ENCODE measurements at regions not wholly inside any gene's neighbourhood (a gene's known extent, or its start where the extent isn't known, plus 50 kb on each side); places are given as distances from the start of the nearest gene placed in this dataset.

DNA sequence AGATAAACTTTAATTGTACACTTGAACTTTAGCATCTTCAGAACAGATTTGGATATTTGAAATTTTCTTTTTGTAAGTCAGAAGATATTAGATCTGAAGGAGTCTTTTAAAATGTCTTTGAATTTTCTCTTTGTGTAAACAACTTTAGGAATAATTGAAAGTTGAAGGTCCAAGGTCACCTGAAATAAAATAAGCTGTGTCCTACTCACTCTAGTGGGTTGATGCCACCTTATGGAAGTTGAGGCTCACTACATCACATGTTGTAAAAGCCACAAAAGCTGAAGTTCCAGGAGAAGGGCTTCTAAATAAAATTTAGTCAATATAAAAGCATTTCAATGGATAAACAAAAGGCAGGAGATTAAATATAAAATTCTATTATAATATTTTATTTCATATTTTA, 122.0 kb upstream of the ATXN7L3B start:
- DNase-seq: peak; percentile 26

DNA sequence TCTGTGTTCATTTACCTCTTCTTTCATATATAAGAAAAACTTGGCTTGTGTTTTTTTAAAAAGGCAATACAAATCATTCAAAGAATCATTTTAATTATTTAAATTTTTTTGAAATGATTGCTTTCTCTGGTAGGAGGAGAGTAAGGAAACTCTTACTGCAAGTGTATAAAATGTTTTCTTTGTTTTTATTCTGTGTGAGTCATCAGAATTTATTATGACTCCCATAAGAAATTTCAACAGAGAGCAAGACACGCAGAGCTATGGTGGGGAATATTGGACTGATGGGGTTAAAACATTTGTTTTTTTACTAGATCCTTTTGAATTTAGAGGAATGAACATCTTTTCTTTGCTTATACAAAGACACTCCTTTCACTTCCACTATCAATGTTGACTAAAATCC, 119.1 kb upstream of the ATXN7L3B start:
- no peak for DNase-seq

DNA sequence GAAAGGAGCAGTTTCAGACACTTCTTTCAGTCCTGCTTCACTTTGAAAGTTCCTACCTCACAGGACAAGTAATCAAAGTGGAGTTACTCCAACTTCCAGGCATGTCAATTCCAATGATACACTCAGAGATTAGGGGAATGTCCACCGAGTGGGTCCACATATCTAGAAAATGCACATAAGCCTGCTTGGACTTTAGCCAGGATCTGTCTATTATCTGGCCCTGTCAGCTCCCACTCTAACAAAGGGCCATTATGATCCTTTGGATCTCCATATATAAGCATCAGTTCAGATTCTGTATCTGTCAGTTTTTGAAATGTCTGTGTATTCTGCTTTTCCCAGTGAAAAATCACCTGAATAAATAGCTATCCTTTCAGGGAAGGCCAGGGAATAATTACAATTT, 112.9 kb upstream of the ATXN7L3B start:
- DNase-seq: no peak

DNA sequence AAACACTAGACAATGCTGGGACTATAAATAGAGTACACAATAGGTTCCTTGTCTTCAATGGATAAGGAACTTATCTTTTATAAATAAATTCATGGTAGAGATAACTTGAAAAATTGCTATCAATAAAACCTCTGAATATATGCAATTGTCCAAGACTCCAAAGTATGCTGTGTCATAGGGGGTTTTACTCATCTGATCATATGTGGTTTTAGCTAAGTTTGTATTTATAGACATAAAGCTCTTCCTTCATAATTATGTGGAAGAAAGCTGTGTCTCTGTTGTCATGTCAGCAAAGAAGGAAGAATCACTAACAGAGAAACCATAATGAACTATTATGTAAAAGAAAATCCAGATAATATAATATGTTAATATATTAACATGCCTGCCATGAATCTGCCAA, 111.5 kb upstream of the ATXN7L3B start:
- DNase-seq: no peak

DNA sequence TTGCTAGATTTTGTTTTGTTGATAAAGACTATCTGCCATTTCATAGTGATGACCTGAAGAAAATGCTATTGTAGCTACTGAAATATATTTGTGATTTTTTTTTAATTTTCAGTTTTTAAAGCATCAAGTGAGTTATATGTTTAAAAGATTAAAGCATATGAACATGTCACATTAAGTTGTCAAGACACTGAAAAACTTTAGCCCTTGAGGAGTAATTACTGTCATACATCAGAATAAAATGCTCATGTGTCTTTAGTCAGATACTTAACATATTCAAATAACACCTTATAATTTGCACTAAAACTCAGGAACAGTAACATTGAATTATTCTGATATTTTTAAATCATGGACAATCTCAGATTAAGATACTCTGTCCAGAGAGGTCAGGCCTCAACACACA, 108.1 kb upstream of the ATXN7L3B start:
- DNase-seq: no peak

DNA sequence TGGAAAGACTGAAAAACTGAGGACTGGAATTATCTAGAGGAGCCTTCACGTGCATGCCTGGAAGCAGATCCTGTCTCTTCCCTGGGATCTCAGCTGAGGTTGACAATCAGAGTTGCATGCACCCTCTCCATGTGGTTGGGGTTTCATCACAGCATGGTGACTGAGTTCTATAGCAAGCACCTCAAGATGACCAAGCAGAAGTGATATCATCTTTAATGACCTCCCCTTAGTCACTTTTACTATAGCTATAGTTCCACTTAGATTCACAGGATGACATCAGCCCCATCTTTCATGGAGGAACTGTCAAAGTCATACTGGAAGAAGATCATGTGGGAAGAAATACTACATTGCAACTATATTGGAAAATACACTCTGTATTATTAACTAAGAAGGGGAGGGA, 105.8 kb upstream of the ATXN7L3B start:
- DNase-seq: no peak

DNA sequence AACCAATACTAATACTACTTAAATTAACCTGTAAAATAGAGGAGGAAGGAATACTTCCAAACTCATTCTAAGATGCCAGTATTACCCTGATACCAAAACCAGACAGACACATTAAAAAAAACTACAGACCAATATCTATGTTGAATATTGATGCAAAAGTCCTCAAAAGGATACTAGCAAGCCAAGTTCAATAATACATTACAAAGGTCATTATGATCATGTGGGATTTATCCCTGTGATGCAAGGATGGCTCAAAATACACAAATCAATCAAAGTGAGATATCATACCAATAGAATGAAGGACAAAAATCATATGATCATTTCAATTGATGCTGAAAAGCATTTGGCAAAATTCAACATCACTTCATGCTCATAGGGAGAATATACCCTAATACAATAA, 97.2 kb upstream of the ATXN7L3B start:
- DNase-seq: no peak

DNA sequence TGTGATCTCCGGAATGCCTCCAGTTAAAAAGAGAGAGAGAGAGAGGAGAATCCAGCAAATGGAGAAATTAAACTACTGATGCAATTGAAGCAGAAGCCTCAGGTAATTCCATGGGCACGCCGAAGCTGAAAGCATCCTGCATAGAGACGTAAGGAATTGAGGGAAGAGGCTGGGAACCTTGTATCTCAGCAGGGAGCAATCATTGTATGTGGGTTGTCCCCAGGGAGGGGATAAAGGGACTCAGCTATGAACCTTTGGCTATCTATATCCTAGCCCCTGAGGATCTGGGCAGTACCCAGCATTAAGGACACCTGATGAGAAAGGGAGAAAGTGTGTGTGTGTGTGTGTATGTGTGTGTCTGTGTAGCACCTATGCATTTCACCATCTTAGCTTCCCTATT, 95.8 kb upstream of the ATXN7L3B start:
- no peak for DNase-seq

DNA sequence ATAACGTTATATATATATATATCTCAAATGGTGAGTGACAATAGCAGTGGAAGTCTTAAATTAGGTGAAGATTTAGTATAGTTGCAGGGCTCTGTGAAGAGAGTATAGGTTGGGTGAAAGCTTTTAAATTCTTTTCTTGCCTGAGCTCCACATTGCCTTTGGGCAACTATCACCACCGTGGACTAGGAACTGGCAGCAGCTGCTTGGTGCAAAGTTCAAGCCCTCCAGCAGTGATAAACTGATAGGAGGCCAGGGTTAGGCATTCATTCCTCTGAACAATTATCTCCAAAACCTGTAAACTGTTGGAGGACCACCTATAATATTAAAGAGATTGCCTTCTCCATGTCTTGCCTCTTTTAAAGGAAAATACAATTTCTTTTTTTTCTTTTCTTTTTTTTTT, 91.2 kb upstream of the ATXN7L3B start:
- no peak for DNase-seq

DNA sequence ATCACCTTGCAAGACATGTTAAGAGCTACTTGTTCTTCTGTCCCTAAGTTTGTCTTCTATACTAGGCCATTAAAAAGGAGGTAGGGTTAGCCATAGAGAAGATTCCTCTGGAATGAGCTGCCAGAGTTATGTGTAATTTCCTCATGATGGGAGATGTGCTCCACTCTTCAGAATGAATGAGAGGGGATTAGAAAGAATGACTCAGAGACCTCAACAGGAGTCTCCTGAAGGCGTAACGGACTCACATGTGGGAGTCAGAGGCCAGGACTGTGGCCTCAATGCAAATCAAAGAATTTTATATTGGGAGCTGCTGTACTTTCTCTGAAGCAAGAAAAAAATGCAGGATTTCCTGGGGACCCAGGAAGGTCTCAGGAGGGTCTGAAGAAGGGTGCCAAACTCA, 87.8 kb upstream of the ATXN7L3B start:
- no peak for DNase-seq

DNA sequence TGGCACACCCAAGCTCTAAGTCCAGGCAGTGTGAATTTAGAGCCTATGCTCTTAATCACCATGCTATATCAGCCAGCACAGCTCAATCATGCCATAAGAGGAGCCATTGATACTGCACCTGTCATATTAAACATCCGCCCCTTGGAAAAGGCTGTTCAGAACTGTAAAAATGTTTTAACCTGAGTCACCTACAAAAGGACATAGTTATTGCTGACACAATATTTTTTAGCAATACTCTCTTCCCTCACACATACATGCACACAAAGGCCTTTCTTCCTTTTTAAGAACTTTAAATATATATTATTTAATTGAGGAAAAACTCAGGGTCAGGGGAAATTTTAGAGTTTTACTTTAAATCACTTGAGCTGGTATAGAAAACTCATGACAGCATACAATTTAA, 83.5 kb upstream of the ATXN7L3B start:
- no peak for DNase-seq

DNA sequence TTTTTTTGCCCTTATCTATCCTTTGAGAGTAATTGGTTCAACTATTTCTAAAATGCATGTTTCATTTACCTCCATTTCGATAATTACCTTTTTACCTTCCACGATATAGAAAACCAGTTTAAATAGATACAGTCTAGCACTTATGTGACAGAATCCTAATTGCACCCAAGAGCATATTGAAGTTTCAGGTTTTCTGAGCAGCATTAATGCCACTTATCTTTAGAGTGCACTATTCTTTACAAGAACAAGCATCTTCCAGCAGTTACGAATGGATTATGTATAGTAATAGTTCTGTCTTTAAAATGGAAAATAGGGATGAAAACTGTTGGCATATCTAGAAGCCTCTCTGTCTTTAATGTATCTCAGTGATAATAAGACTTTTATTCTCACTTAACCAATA, 82.2 kb upstream of the ATXN7L3B start:
- no peak for DNase-seq

DNA sequence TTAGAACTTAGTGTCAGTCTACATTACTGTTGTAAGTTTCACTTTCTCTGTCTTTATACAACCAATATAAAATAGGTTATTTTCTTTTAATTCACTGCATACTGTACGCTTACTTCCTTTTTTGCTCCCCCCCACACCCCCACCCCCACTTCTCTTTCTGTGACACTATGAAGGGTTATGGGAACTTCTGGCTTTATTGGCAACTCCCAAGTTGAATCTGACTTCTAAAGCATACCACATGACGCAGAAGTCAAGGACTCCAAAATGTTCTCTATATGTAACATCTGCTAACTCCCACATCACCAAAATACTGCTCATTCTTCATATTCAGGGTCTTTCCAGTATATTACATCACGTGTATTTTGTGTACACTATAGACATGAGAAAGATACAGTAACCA, 81.2 kb upstream of the ATXN7L3B start:
- no peak for DNase-seq

DNA sequence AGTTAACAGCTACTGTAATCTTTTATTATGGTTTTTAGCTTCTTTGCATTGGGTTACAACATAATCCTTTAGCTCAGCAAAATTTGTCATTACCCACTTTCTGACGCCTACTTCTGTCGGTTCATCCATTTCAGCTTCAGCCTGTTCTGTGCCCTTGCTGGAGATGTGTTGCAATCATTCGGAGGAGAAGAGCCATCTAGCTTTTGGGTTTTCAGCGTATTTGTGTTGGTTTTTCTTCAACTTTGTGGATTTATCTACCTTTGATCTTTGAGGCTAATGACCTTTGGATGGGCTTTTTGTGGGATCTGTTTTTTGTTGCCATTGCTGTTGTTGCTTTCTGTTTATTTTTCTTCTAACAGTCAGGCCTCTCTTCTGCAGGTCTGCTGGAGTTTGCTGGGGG, 69.2 kb upstream of the ATXN7L3B start:
- DNase-seq: no peak

DNA sequence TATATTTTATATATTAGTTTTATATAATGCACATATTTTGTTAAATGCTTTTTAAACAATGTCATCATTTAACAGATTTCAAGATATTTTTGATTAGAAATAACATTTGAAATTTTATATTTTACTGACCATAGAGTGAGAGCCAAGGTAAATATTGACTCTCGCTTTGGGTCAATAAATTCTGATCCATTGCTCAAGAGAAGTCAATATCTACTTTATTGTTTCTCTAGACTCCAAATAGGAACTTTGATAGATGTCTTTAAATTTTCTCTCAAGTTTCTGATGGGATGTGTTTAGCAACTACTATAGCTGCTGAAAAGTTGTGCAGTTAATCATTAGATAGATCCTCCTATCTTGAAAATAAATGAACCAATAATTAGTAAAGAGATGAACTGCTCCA, 61.4 kb upstream of the ATXN7L3B start:
- no peak for DNase-seq

DNA sequence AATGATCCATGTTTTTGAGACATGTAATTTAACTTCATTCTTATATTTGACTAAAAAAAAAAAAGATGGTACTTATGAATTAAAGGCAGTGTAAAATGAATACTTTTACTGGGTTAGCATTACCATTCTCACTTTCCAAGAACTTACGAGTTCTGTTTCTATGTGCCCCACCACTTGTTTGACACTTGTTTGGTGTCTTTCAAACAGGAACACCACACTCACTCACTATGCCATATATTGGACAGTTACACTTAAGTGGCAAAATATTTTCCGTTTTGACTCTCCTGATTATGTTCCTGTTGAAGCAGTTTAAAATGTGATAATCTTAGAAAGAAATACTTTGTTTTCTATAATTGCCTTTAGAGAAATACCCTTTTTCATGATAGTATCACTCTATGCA, 56.6 kb upstream of the ATXN7L3B start:
- no peak for DNase-seq

DNA sequence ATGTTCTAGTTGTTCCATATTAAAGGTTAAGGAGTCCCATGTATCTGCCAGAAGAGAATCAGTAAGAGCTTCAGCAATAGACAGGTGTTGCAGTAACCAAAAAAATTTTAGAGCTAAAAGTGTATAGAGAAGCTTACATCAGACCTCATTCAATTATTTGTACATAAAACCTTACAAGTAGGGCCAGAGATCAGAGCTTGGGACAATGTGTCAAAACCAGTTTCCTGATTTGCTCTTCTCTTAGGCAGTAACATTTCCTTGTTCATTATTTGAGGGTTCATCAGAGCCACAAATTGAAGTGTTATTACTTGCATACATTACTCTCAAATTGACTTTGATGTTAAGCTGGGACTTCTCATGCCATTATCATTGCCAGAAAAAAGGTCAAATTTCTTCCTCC, 55.5 kb upstream of the ATXN7L3B start:
- no peak for DNase-seq

DNA sequence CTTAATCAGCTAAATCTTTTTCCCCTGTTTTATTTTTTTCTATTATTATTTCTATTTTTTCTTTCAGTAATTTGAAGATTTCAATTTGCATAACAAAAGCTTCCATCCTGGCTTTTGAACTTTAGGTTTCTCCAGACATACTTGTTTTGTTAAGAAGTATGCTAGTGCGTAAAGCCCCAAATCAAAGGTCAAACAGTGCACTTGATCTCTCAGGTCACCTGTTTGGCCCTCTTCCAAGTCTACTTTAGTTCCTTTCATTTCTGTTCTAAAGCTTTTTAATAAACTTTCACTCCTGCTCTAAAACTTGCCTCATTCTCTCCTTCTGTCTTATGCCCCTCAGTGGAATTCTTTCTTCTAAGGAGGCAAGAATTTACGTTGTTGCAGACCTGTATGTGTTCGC, 54.6 kb upstream of the ATXN7L3B start:
- DNase-seq: no peak
